Panc1 (cell line): ENCODE measurements at regions not wholly inside any gene's neighbourhood (a gene's known extent, or its start where the extent isn't known, plus 50 kb on each side); places are given as distances from the start of the nearest gene placed in this dataset.

Experiments used
- ATAC-seq: fragments of 200-7000 bp; cut with Tn5 transposase; 2 replicates; pipeline ENCODE4 v1.9.1; 2020; ENCODE audit warnings: mild to moderate bottlenecking, moderate library complexity
- BruUV-seq: library from RNA; stranded (reverse); fragments of 400-500 nt; replicated peaks from 2 replicates; lab custom pipeline; 2021; lab: Mats Ljungman, UMichigan
- CTCF ChIA-PET: fragments of 300-600 bp; sonication (Branson Sonifier 250); formaldehyde crosslinking; loops from one replicate; lab custom pipeline; 2022; ENCODE audit warnings: antibody characterized with exemption; lab: Charles Lee
- POLR2A ChIA-PET: fragments of 300-600 bp; sonication (Branson Sonifier 250); formaldehyde crosslinking; loops from one replicate; lab custom pipeline; 2022; ENCODE audit warnings: antibody characterized with exemption; lab: Charles Lee
- DNase-seq: peaks from one replicate; pipeline ENCODE4 v3.0.0-alpha.2; 2010; ENCODE audit warnings: low read depth, low spot score
- H3K27ac ChIP-seq: 2 replicates; pipeline ENCODE4 v1.5.1; 2011; ENCODE audit warnings: mild to moderate bottlenecking, low read length, inconsistent platforms
- H3K27me3 ChIP-seq: fragments of 200-500 bp; sonication (Bioruptor generic); 2 replicates; pipeline ENCODE4 v1.6.0; 2014; ENCODE audit warnings: low read length, inconsistent platforms; ENCODE audit not compliant: control insufficient read depth, insufficient read depth
- H3K36me3 ChIP-seq: fragments of 200-500 bp; sonication (Bioruptor generic); 2 replicates; pipeline ENCODE4 v1.5.1; 2014; ENCODE audit warnings: inconsistent platforms, mild to moderate bottlenecking, low read length, moderate library complexity; ENCODE audit not compliant: control insufficient read depth, insufficient read depth
- H3K4me1 ChIP-seq: 2 replicates; pipeline ENCODE4 v1.5.1; 2011; ENCODE audit warnings: inconsistent platforms, mild to moderate bottlenecking, low read length, moderate library complexity; ENCODE audit not compliant: control insufficient read depth, insufficient read depth
- H3K4me3 ChIP-seq, 2 experiments: 2 replicates each; pipeline ENCODE4 v1.5.1; 2011 to 2012; ENCODE audit warnings: low read depth in 2 of 2, low read length in 2 of 2, mild to moderate bottlenecking in 2 of 2, inconsistent platforms in 1 of 2, moderate library complexity in 1 of 2
- H3K9me3 ChIP-seq: fragments of 200-500 bp; sonication (Bioruptor generic); 2 replicates; pipeline ENCODE4 v1.5.1; 2014; ENCODE audit warnings: low read depth, mild to moderate bottlenecking, inconsistent platforms, low read length, moderate library complexity; ENCODE audit not compliant: control insufficient read depth, insufficient read depth
- POLR2AphosphoS5 ChIP-seq: IDR thresholded peaks from 2 replicates; pipeline ENCODE4 v1.6.1; 2012; ENCODE audit warnings: mild to moderate bottlenecking, low read depth, low read length, moderate library complexity
- SIN3A ChIP-seq: IDR thresholded peaks from 2 replicates; pipeline ENCODE4 v1.6.1; 2012; ENCODE audit warnings: low read depth, mild to moderate bottlenecking, low read length, moderate library complexity, borderline replicate concordance; ENCODE audit not compliant: insufficient read depth
- TCF7L2 ChIP-seq: IDR thresholded peaks from 2 replicates; pipeline ENCODE4 v1.6.1; 2011; ENCODE audit warnings: mild to moderate bottlenecking, low read depth, low read length, inconsistent platforms
- in situ Hi-C: cut with HindIII; loops from 2 replicates; pipeline ENCODE4 v1.10.0; 2016; ENCODE audit warnings: low sequenced_read_pairs, low pct_unique_long_range_greater_than_20kb
- intact Hi-C: fragments of 100-400 bp; cut with micrococcal nuclease; formaldehyde crosslinking; loops from one replicate; pipeline ENCODE4 v1.10.0; 2022; ENCODE audit not compliant: unreplicated experiment
- TF ChIP-seq, protein P1 (sequence below): fragments of 450-650 bp; IDR thresholded peaks from 2 replicates; pipeline ENCODE4 v1.5.1; 2017; ENCODE audit warnings: mild to moderate bottlenecking
- TF ChIP-seq, protein P2 (sequence below), 2 experiments: IDR thresholded peaks; 2 replicates each; pipeline ENCODE4 v1.6.1; 2011 to 2012; ENCODE audit warnings: low read depth in 2 of 2, control low read depth in 1 of 2, low read length in 1 of 2, mild to moderate bottlenecking in 1 of 2, moderate library complexity in 1 of 2; ENCODE audit not compliant: insufficient read depth in 1 of 2

- Histone ChIP-seq H3K4me3 (no peak overlapping the region), H3K27me3 (no peaks in the 10 kb centered on the region), H3K9me3 (no peaks in the 10 kb centered on the region), H3K27ac (no peak overlapping the region), H3K36me3 (no peaks in the 10 kb centered on the region), H3K4me1 (no peaks in the 10 kb centered on the region)
- in situ Hi-C loops (no loop called here), intact Hi-C loops (no loop called here)
- CTCF ChIA-PET = no interaction called here
- POLR2A ChIA-PET = no interaction called here
- DNase-seq (no peak), ATAC-seq (no peak)
- BruUV-seq = no TSS peak
- TF ChIP-seq TCF7L2 = no peak
- TF ChIP-seq, protein P1, sequence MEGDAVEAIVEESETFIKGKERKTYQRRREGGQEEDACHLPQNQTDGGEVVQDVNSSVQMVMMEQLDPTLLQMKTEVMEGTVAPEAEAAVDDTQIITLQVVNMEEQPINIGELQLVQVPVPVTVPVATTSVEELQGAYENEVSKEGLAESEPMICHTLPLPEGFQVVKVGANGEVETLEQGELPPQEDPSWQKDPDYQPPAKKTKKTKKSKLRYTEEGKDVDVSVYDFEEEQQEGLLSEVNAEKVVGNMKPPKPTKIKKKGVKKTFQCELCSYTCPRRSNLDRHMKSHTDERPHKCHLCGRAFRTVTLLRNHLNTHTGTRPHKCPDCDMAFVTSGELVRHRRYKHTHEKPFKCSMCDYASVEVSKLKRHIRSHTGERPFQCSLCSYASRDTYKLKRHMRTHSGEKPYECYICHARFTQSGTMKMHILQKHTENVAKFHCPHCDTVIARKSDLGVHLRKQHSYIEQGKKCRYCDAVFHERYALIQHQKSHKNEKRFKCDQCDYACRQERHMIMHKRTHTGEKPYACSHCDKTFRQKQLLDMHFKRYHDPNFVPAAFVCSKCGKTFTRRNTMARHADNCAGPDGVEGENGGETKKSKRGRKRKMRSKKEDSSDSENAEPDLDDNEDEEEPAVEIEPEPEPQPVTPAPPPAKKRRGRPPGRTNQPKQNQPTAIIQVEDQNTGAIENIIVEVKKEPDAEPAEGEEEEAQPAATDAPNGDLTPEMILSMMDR = no peak
- TF ChIP-seq, protein P2, sequence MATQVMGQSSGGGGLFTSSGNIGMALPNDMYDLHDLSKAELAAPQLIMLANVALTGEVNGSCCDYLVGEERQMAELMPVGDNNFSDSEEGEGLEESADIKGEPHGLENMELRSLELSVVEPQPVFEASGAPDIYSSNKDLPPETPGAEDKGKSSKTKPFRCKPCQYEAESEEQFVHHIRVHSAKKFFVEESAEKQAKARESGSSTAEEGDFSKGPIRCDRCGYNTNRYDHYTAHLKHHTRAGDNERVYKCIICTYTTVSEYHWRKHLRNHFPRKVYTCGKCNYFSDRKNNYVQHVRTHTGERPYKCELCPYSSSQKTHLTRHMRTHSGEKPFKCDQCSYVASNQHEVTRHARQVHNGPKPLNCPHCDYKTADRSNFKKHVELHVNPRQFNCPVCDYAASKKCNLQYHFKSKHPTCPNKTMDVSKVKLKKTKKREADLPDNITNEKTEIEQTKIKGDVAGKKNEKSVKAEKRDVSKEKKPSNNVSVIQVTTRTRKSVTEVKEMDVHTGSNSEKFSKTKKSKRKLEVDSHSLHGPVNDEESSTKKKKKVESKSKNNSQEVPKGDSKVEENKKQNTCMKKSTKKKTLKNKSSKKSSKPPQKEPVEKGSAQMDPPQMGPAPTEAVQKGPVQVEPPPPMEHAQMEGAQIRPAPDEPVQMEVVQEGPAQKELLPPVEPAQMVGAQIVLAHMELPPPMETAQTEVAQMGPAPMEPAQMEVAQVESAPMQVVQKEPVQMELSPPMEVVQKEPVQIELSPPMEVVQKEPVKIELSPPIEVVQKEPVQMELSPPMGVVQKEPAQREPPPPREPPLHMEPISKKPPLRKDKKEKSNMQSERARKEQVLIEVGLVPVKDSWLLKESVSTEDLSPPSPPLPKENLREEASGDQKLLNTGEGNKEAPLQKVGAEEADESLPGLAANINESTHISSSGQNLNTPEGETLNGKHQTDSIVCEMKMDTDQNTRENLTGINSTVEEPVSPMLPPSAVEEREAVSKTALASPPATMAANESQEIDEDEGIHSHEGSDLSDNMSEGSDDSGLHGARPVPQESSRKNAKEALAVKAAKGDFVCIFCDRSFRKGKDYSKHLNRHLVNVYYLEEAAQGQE (IDR thresholded peaks at IDR 0.05; ENCODE audit: insufficient read depth in 1 of 2, low read depth in 2 of 2, low read length in 1 of 2) = no peak
- no peak for TF ChIP-seq POLR2AphosphoS5
- TF ChIP-seq SIN3A = no peak
These were observed 368.5 kb upstream of the SYNCRIP start for GRCh38 chr6:86010915-86011786.

- Histone ChIP-seq H3K27ac (no peak overlapping the region), H3K9me3 (no peaks in the 10 kb centered on the region), H3K4me1 (no peaks in the 10 kb centered on the region), H3K27me3 (no peaks in the 10 kb centered on the region), H3K4me3 (no peak overlapping the region), H3K36me3 (no peaks in the 10 kb centered on the region)
- TF ChIP-seq SIN3A (no peak), POLR2AphosphoS5 (no peak), TCF7L2 (no peak)
- TF ChIP-seq, protein P1 = no peak
- TF ChIP-seq, protein P2 (IDR thresholded peaks at IDR 0.05; ENCODE audit: insufficient read depth in 1 of 2, low read depth in 2 of 2, low read length in 1 of 2) = no peak
- POLR2A ChIA-PET = no interaction called here
- DNase-seq (no peak), ATAC-seq (no peak)
- intact Hi-C loops = no loop called here
- CTCF ChIA-PET = no interaction called here
- no TSS peak for BruUV-seq
- in situ Hi-C loops = no loop called here
These were observed 354.5 kb upstream of the SYNCRIP start for GRCh38 chr6:85997206-85997605.
